ENCODE measurements at regions not wholly inside any gene's neighbourhood (a gene's known extent, or its start where the extent isn't known, plus 50 kb on each side); places are given as distances from the start of the nearest gene placed in this dataset.

DNA sequence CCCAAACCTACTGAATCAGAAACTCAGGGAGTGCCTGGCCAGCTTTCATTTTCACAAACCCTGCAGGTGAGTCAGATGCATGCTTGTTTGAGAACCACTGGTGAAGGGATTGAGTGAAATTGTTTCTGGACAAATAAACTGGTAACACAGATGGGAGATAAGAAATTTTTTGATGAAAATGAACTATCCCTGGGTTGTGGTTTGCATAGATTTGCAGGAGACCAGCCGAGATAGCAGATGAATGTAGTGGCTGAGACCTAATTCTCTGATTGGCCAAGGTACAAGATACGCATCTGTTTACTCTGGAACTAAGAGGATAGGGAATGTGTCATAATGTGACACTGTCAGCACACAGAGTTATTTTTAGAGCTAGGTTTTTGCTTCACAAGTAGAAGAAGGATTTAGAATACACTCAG lies 117.8 kb upstream of the NOCT start:
- TF ChIP-seq, protein P1, sequence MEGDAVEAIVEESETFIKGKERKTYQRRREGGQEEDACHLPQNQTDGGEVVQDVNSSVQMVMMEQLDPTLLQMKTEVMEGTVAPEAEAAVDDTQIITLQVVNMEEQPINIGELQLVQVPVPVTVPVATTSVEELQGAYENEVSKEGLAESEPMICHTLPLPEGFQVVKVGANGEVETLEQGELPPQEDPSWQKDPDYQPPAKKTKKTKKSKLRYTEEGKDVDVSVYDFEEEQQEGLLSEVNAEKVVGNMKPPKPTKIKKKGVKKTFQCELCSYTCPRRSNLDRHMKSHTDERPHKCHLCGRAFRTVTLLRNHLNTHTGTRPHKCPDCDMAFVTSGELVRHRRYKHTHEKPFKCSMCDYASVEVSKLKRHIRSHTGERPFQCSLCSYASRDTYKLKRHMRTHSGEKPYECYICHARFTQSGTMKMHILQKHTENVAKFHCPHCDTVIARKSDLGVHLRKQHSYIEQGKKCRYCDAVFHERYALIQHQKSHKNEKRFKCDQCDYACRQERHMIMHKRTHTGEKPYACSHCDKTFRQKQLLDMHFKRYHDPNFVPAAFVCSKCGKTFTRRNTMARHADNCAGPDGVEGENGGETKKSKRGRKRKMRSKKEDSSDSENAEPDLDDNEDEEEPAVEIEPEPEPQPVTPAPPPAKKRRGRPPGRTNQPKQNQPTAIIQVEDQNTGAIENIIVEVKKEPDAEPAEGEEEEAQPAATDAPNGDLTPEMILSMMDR (IDR thresholded peaks at IDR 0.05): no peak
- TF ChIP-seq POLR2A (IDR thresholded peaks at IDR 0.05): no peak
- TF ChIP-seq EP300 (IDR thresholded peaks at IDR 0.05): no peak
